Heart left ventricle (tissue), 16 donors: ENCODE measurements at regions not wholly inside any gene's neighbourhood (a gene's known extent, or its start where the extent isn't known, plus 50 kb on each side); places are given as distances from the start of the nearest gene placed in this dataset.

Experiments used
- ATAC-seq, 4 donors: fragments of 200-7000 bp; cut with Tn5 transposase; one replicate each; pipeline ENCODE4 v1.9.1; 2020 to 2022; ENCODE audit warnings: moderate library complexity in 4 of 4, mild to moderate bottlenecking in 3 of 4, moderate number of reproducible peaks in 1 of 4
- DNase-seq, 5 donors: peaks; one replicate each; pipeline ENCODE4 v3.0.0-alpha.2; 2020
- H3K27ac ChIP-seq, 12 donors: fragments of 200-600 bp; sonication (generic) in 4 of 12; one replicate each; pipeline versions ENCODE4 v1.5.0 to v1.8.0; 2016 to 2022; ENCODE audit warnings: mild to moderate bottlenecking in 2 of 12
- H3K27me3 ChIP-seq, 9 donors: fragments of 200-600 bp; sonication (generic) in 2 of 9; one replicate each; pipeline versions ENCODE4 v1.5.1 to v1.8.0; 2016 to 2022; ENCODE audit warnings: mild to moderate bottlenecking in 3 of 9
- H3K36me3 ChIP-seq, 9 donors: fragments of 200-600 bp; sonication (generic) in 2 of 9; one replicate each; pipeline versions ENCODE4 v1.5.0 to v1.8.0; 2018 to 2022; ENCODE audit warnings: mild to moderate bottlenecking in 2 of 9
- H3K4me1 ChIP-seq, 12 donors: fragments of 200-600 bp; sonication (generic) in 4 of 12; one replicate each; pipeline versions ENCODE4 v1.5.0 to v1.8.0; 2016 to 2022; ENCODE audit warnings: mild to moderate bottlenecking in 3 of 12
- H3K4me3 ChIP-seq, 12 donors: fragments of 200-600 bp; sonication (generic) in 4 of 12; one replicate each; pipeline versions ENCODE4 v1.5.0 to v1.8.0; 2017 to 2022; ENCODE audit warnings: mild to moderate bottlenecking in 9 of 12, moderate library complexity in 4 of 12
- H3K9me3 ChIP-seq, 12 donors: fragments of 200-600 bp; sonication (generic) in 4 of 12; one replicate each; pipeline versions ENCODE4 v1.5.0 to v1.8.0; 2016 to 2022; ENCODE audit warnings: mild to moderate bottlenecking in 1 of 12
- POLR2A ChIP-seq, 2 donors: fragments of 450-650 bp; IDR thresholded peaks; one replicate each; pipeline ENCODE4 v1.6.1; 2017; ENCODE audit warnings: antibody characterized with exemption in 2 of 2, mild to moderate bottlenecking in 2 of 2, moderate library complexity in 2 of 2
- WGBS, 4 donors: extraction: QIAGEN DNeasy Blood & Tissue Kit in 2 of 4; methylation state at CpG; one replicate each; pipeline versions ENCODE4 v1.1.5 to v1.1.7; 2013 to 2018; 5-methylcytosine and 5-hydroxymethylcytosine counted together
- intact Hi-C, 10 donors: fragments of 100-400 bp; cut with DNase I; formaldehyde crosslinking; loops; one replicate each; pipeline versions ENCODE4 v1.11.1 to v1.14.2; 2022
- TF ChIP-seq, protein P1 (sequence below), 12 donors: fragments of 200-600 bp; sonication (generic) in 4 of 12; IDR thresholded peaks; one replicate each; pipeline versions ENCODE4 v1.5.0 to v1.8.0; 2018 to 2022; ENCODE audit warnings: antibody characterized with exemption in 12 of 12, mild to moderate bottlenecking in 5 of 12
- donor health status: ischemic (EF 13 %, LVEDD 7.1; RV severe dilation, severe dysfunction).
- donor health status: healthy with polysubstance abuse.
- donor health status: DM: no; HTN: yes; CAD: no.
- donor health status: DM: no; HTN: no; CAD: no.
- donor health status: ischemic (EF 25% LVEDD 6.9; RV normal size, moderate dysfunction).
- donor health status: ischemic (EF 25% LVEDD 5.7; RV mildly dilated, moderate dysfunction).
- donor health status: healthy.
- donor health status: DM: yes; HTN: yes; CAD: no.
- donor health status: ischemic (EF 35%, LVEDD 5.7; RV mildly dilated, moderate dysfunction).
- donor health status: nonischemic (EF 11% LVEDD 7.7; RV severe dilation, severe dysfunction).
- donor health status: DM: yes; HTN: yes; CAD: no.
- donor health status: PGD.
- donor health status: ischemic (EF 29% LVEDD 5.4; RV normal size, mild dysfunction).
- donor health status: nonischemic (EF 23%, LVEDD 6.1; RV moderate dilation, normal function).

DNA sequence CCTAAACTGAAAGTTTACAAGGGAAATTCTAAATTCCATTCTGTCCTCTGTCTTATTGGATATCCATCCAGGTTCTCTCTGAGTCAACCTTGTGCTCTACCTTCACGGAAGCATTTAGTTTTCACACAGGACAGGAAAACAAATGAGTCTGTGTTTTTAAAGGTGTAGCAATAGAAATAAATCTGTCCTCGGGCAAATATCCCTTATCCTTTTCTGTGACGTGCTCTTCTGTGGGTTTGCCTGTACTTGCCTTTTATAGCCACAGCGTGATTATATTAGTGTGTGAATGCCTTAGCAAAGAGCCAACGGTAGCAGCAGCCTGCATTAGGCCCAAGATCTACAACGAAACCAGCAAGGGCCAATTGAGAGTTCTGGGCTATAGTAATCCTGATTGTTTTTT, 127.2 kb upstream of the PLSCR5 start:
- no peaks in the 10 kb centered on the region for H3K36me3 ChIP-seq
- TF ChIP-seq, protein P1, sequence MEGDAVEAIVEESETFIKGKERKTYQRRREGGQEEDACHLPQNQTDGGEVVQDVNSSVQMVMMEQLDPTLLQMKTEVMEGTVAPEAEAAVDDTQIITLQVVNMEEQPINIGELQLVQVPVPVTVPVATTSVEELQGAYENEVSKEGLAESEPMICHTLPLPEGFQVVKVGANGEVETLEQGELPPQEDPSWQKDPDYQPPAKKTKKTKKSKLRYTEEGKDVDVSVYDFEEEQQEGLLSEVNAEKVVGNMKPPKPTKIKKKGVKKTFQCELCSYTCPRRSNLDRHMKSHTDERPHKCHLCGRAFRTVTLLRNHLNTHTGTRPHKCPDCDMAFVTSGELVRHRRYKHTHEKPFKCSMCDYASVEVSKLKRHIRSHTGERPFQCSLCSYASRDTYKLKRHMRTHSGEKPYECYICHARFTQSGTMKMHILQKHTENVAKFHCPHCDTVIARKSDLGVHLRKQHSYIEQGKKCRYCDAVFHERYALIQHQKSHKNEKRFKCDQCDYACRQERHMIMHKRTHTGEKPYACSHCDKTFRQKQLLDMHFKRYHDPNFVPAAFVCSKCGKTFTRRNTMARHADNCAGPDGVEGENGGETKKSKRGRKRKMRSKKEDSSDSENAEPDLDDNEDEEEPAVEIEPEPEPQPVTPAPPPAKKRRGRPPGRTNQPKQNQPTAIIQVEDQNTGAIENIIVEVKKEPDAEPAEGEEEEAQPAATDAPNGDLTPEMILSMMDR (IDR thresholded peaks at IDR 0.05), result no peak
- no peak for TF ChIP-seq POLR2A (IDR thresholded peaks at IDR 0.05)
- no peaks in the 10 kb centered on the region for H3K27me3 ChIP-seq
- WGBS, 4 donors, result 79 to 87% (median 83%) methylated on average over 6 of the region's 6 CpGs
- H3K4me3 ChIP-seq, result no peak overlapping the region
- peaks cover 0 to 9% (median 0%) of the 10 kb centered on the region in 12 donors for H3K9me3 ChIP-seq
- H3K4me1 ChIP-seq, result no peaks in the 10 kb centered on the region
- intact Hi-C loops, result no loop called here
- DNase-seq (no peak), ATAC-seq (no peak)
- no peak overlapping the region for H3K27ac ChIP-seq

DNA sequence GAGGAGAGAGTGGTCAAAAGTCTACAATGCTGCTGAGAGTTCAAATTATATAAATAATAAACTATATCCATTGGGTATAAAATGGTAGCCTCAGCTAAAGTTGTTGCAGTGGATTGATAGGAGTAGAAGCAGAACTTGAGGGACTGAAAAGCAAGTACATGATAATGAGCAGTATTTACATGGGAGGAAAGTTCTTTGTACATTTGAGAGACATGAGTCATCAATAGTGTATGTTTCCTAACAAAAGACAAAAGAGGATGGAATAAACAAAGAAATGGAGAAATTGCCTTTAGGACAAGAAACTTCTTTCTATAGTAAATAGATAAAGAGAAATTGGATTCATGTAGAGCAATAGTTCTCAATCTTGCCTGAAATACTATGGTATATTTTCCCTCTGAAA, 110.0 kb upstream of the PLSCR5 start:
- Histone ChIP-seq H3K36me3 (no peaks in the 10 kb centered on the region), H3K9me3 (no peaks in the 10 kb centered on the region), H3K4me1 (no peaks in the 10 kb centered on the region), H3K27me3 (no peaks in the 10 kb centered on the region), H3K4me3 (no peak overlapping the region), H3K27ac (no peak overlapping the region)
- DNase-seq (no peak), ATAC-seq (no peak)
- TF ChIP-seq, protein P1 (IDR thresholded peaks at IDR 0.05), result no peak
- no peak for TF ChIP-seq POLR2A (IDR thresholded peaks at IDR 0.05)
- intact Hi-C loops, result no loop called here

DNA sequence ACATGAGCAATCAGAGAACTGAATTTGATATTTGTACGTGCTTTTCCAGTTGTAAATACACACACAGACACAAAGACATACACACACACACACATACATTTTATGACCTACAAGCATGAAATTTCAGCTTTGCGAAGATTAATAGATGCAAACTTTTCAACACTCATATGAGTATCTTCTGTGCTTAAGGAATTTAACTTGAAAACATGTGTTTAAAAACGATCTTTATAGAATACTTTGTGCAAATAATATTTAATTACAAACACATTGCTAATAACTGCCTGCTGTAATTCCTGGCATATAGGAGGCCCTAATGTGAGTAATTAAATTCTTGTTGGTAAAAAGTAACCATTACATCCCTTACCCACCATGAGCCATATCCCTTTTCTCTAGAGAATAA, 107.7 kb upstream of the PLSCR5 start:
- TF ChIP-seq, protein P1 (IDR thresholded peaks at IDR 0.05), result no peak
- TF ChIP-seq POLR2A (IDR thresholded peaks at IDR 0.05), result no peak
- Histone ChIP-seq H3K36me3 (no peaks in the 10 kb centered on the region), H3K9me3 (no peaks in the 10 kb centered on the region), H3K4me1 (no peaks in the 10 kb centered on the region), H3K27ac (no peak overlapping the region), H3K27me3 (no peaks in the 10 kb centered on the region), H3K4me3 (no peak overlapping the region)
- intact Hi-C loops, result no loop called here
- WGBS, 4 donors, result 80 to 85% (median 82%) methylated on average over 3 of the region's 3 CpGs
- ATAC-seq (no peak), DNase-seq (no peak)

DNA sequence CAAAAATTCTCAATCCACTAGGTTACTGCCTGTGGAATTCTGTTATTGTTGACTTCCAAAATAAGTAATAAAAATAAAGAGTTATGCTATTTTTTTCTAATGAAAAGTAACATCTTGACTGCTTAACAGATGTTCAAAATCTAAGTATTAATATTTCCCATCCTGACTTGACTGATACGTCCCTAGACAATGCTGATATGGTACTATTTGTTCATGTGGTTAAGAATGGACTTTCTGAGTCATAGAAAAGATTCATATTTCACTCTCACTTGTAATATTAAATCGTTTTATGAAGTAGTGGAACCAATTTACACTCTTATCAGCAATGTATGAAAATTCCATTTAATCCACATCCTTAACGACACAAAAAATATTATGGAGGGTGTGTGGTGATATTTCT, 104.8 kb upstream of the PLSCR5 start:
- intact Hi-C loops, result no loop called here
- 54 to 65% (median 56%) methylated on average over 3 of the region's 3 CpGs for WGBS, 4 donors
- no peaks in the 10 kb centered on the region for H3K27me3 ChIP-seq
- H3K27ac ChIP-seq, result peak overlapping the region in 2 of 12 donors; percentile 36
- ATAC-seq (peak in 1 of 4 donors; percentile 53), DNase-seq (no peak)
- H3K4me1 ChIP-seq, result no peaks in the 10 kb centered on the region
- no peaks in the 10 kb centered on the region for H3K36me3 ChIP-seq
- H3K4me3 ChIP-seq, result no peak overlapping the region
- H3K9me3 ChIP-seq, result no peaks in the 10 kb centered on the region
- TF ChIP-seq POLR2A (IDR thresholded peaks at IDR 0.05), result no peak
- TF ChIP-seq, protein P1 (IDR thresholded peaks at IDR 0.05), result no peak
